ENCODE measurements at regions not wholly inside any gene's neighbourhood (a gene's known extent, or its start where the extent isn't known, plus 50 kb on each side); places are given as distances from the start of the nearest gene placed in this dataset.
"Not testable (repeated sequence)": the region's sequence is repeated elsewhere in the genome, so short reads cannot be mapped to it uniquely, and the experiment has no call there.

DNA sequence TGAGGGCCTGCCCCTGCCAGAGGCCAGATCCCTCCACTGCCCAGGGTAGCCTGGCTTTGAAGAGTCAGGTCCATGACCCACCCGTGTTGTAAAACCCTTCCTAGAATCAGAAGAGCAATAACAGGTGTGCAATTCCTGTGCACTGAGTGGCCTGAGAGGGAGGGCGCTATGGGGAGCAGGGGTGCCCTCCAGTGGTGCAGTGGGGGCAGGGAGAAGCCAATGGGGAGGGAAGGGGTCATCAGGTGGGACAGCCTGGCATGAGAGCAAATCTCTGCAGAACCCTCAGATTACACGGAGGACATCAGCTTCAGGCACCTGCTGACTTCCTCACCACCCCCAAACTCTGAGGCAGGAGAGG, 72.9 kb upstream of the ZNF469 start:
- TF ChIP-seq ARNT (IDR thresholded peaks at IDR 0.05) (no peak), LEF1 (IDR thresholded peaks at IDR 0.05; ENCODE audit: borderline replicate concordance) (no peak), SUZ12 (IDR thresholded peaks at IDR 0.05) (no peak), SP1 (IDR thresholded peaks at IDR 0.05) (no peak), NFRKB (IDR thresholded peaks at IDR 0.05) (no peak), ZNF384 (IDR thresholded peaks at IDR 0.05) (no peak)
- no peak for DNase-seq (ENCODE audit: extremely low spot score)
- CTCF ChIA-PET, result no interaction called here
- POLR2A ChIA-PET, result no interaction called here

GRCh38 chr16:88310796-88311605, 71.8 kb upstream of the ZNF469 start:
- CTCF ChIA-PET, result no interaction called here

DNA sequence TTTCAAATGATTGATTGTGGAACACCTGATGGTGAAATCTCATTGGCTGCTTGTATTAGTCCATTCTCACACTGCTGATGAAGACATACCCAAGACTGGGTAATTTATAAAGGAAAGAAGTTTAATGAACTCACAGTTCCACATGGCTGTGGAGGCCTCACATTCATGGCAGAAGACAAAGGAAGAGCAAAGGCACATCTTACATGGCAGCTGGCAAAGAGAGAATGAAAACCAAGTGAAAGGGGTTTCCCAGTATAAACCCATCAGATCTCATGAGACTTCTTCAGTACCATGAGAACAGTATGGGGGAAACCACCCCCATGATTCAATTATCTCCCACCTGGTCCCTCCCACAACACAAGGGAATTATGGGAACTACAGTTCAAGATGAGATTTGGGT, 70.9 kb upstream of the ZNF469 start:
- CTCF ChIA-PET; DNase-seq (ENCODE audit: extremely low spot score); POLR2A ChIA-PET: not testable (repeated sequence)

More at GRCh38 chr16:88310796-88311605, 71.8 kb upstream of the ZNF469 start:
- TF ChIP-seq SUZ12 (IDR thresholded peaks at IDR 0.05) (no peak), FOXA1 (IDR thresholded peaks at IDR 0.05) (no peak), L3MBTL2 (conservative IDR thresholded peaks at IDR 0.05) (no peak), SP1 (IDR thresholded peaks at IDR 0.05) (no peak), ARNT (IDR thresholded peaks at IDR 0.05) (no peak), BHLHE40 (IDR thresholded peaks at IDR 0.05; ENCODE audit: borderline replicate concordance) (no peak)
- no peak for DNase-seq (ENCODE audit: extremely low spot score)
- POLR2A ChIA-PET, result no interaction called here

DNA sequence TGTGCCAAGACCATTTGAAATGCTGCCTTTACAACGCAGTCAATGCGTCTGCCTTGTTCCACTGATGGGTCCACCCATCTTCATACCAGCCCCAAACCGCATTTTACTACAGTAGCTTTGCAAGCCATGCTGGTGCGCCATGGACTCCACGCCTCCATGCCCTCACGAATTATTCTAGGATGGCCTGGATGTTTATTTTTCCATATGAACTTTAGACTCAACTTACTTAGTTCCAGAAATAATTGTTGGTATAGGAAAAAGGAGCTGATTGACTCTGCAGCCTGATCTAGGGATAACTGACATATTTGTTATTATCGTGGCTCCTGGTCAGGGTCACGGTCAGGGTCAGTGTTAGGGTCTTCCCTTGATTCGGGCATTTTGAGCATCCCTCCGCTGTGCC, 70.0 kb upstream of the ZNF469 start:
- no peak for TF ChIP-seq BHLHE40 (IDR thresholded peaks at IDR 0.05; ENCODE audit: borderline replicate concordance)
- TF ChIP-seq ARNT (IDR thresholded peaks at IDR 0.05), result no peak
- ChIA-PET POLR2A (no interaction called here), CTCF (no interaction called here)
- DNase-seq (ENCODE audit: extremely low spot score), result no peak

- no peak for DNase-seq (ENCODE audit: extremely low spot score)
- TF ChIP-seq ZNF384 (IDR thresholded peaks at IDR 0.05) (no peak), FOXK2 (IDR thresholded peaks at IDR 0.05) (no peak), FOXM1 (IDR thresholded peaks at IDR 0.05; ENCODE audit: borderline replicate concordance) (no peak)
- CTCF ChIA-PET, result no interaction called here
- POLR2A ChIA-PET, result no interaction called here
Measured at GRCh38 chr16:88314991-88315542, 67.7 kb upstream of the ZNF469 start.

DNA sequence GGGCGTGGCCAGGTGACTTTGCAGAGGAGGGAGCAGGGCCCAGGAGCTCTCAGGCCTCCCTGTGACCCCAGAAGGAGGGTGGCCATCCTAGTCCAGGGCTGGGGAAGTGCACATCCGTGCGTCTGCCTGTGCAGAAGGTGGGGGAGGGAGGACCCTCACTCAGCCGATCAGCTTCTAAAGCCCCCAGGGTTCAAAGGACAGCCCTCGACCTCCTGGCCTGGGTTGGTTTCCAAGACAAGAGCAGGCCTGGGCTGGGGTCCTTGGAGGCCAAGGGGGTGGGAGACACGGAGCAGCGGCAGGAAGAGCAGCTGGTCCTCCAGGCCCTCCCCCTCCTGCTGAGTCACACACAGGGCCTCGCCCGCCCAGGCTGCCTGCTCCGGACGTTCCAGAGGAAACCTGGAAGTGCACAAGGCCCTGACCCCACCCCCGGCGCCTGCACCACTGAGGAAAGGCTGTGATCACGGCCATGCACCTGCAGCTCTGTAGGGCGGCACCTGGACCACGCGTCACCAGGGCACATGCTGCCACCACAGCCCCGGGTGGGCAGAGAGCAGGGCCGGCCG, 67.1 kb upstream of the ZNF469 start:
- no peak for DNase-seq (ENCODE audit: extremely low spot score)
- ChIA-PET CTCF (no interaction called here), POLR2A (no interaction called here)
- TF ChIP-seq BHLHE40 (IDR thresholded peaks at IDR 0.05; ENCODE audit: borderline replicate concordance) (no peak), LEF1 (IDR thresholded peaks at IDR 0.05; ENCODE audit: borderline replicate concordance) (no peak), FOXM1 (IDR thresholded peaks at IDR 0.05; ENCODE audit: borderline replicate concordance) (no peak), ARNT (IDR thresholded peaks at IDR 0.05) (no peak), ELF4 (IDR thresholded peaks at IDR 0.05) (no peak), SUZ12 (IDR thresholded peaks at IDR 0.05) (no peak)
- TF ChIP-seq, protein P1, sequence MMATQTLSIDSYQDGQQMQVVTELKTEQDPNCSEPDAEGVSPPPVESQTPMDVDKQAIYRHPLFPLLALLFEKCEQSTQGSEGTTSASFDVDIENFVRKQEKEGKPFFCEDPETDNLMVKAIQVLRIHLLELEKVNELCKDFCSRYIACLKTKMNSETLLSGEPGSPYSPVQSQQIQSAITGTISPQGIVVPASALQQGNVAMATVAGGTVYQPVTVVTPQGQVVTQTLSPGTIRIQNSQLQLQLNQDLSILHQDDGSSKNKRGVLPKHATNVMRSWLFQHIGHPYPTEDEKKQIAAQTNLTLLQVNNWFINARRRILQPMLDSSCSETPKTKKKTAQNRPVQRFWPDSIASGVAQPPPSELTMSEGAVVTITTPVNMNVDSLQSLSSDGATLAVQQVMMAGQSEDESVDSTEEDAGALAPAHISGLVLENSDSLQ (IDR thresholded peaks at IDR 0.05), result no peak

GRCh38 chr16:88316151-88316550, 66.6 kb upstream of the ZNF469 start:
- CTCF ChIA-PET, result no interaction called here
- POLR2A ChIA-PET, result no interaction called here
- no peak for TF ChIP-seq SP1 (IDR thresholded peaks at IDR 0.05)
- no peak for TF ChIP-seq BHLHE40 (IDR thresholded peaks at IDR 0.05; ENCODE audit: borderline replicate concordance)
- no peak for TF ChIP-seq ELF4 (IDR thresholded peaks at IDR 0.05)
- no peak for TF ChIP-seq ZNF384 (IDR thresholded peaks at IDR 0.05)
- no peak for TF ChIP-seq CTBP1 (IDR thresholded peaks at IDR 0.05; ENCODE audit: borderline replicate concordance)
- no peak for TF ChIP-seq NFRKB (IDR thresholded peaks at IDR 0.05)
- TF ChIP-seq, protein P1 (IDR thresholded peaks at IDR 0.05), result no peak
- TF ChIP-seq ARNT (IDR thresholded peaks at IDR 0.05), result no peak
- TF ChIP-seq TARDBP (IDR thresholded peaks at IDR 0.05), result no peak
- no peak for TF ChIP-seq LEF1 (IDR thresholded peaks at IDR 0.05; ENCODE audit: borderline replicate concordance)
- TF ChIP-seq SUZ12 (IDR thresholded peaks at IDR 0.05), result no peak
- TF ChIP-seq FOXM1 (IDR thresholded peaks at IDR 0.05; ENCODE audit: borderline replicate concordance), result no peak
- no peak for TF ChIP-seq FOXA1 (IDR thresholded peaks at IDR 0.05)
- no peak for TF ChIP-seq L3MBTL2 (conservative IDR thresholded peaks at IDR 0.05)
- TF ChIP-seq FOXK2 (IDR thresholded peaks at IDR 0.05), result no peak
- no peak for TF ChIP-seq HDGF (IDR thresholded peaks at IDR 0.05; ENCODE audit: borderline replicate concordance)
- no peak for DNase-seq (ENCODE audit: extremely low spot score)
